GM21367 (cell line): ENCODE measurements at regions not wholly inside any gene's neighbourhood (a gene's known extent, or its start where the extent isn't known, plus 50 kb on each side); places are given as distances from the start of the nearest gene placed in this dataset.
"Not testable (repeated sequence)": the region's sequence is repeated elsewhere in the genome, so short reads cannot be mapped to it uniquely, and the experiment has no call there.

Source experiments
- ATAC-seq: cut with Tn5 transposase; IDR thresholded peaks from one replicate; pipeline ENCODE4 v1.9.1; 2021; ENCODE audit not compliant: unreplicated experiment

DNA sequence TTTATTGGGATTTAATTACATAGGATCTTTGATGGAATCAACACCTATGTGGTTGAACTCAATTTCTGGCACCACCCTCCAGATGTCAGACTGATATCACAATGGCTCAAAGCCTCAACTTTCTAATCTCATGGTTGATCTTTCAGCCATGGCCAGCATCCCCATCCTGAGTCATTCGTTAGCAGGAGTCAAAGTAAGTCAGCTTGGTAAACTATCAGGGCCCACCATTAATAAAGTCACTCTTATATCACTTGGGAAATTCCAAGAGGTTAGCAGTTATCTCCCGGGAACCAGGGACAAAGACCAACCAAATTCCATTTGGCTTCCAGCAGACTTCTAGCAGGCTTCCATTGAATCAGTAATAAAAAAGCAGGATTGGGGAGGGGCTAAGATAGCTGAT is 50.7 kb upstream of the TNFSF4 start:
- no peak for ATAC-seq

DNA sequence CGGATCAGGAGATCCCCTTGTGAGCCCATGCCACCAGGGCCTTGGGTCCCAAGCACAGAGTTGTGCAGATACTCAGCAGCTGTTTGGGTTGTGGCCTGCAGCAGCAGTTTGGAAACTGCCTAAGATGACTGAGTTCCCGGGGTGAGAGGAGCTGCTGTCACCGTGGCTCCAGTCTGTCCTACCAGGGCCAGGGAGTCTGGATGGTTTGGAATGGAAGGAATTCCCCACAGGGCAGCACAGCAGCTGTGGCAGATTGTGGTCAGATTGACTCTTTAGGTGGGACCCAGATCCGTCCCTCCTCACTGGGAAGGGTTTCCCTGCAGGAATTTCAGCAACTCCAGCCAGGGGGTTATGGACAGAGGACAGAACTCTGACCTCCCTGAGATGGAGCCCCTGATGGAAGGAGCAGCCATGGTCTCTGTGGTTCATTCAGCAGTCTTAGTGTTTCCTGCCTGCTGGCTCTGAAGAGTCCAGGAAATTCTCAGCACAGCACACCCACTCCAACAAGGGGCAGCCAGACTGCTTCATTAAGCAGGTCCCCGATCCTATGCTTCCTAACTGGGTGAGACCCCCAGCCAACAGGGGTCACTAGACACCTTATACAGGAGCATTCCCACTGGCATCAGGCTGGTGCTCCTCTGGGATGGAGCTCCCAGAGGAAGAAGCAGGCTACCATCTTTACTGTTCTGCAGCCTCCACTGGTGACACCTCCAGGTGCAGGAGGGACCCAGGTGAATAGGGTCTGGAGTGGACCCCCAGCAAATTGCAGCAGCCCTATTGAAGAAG is 51.5 kb upstream of the TNFSF4 start:
- ATAC-seq = no peak

DNA sequence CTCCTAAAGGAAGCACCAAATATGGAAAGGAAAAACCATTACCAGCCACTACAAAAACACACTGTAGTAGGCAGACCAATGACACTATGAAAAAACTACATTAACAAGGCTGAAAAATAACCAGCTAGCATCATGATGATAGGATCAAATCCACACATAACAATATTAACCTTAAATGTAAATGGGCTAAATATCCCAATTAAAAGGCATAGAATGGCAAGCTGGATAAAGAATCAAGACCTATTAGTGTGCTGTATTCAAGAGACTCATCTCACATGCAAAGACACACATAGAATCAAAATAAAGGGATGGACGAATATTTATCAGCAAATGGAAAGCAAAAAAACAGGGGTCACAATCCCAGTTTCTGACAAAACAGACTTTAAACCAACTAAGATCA is 53.2 kb upstream of the TNFSF4 start:
- ATAC-seq = not testable (repeated sequence)

- no peak for ATAC-seq
Observed at GRCh38 chr1:173266841-173267240, 59.7 kb upstream of the TNFSF4 start.

GRCh38 chr1:173267453-173267945 is 60.4 kb upstream of the TNFSF4 start:
- ATAC-seq = no peak

DNA sequence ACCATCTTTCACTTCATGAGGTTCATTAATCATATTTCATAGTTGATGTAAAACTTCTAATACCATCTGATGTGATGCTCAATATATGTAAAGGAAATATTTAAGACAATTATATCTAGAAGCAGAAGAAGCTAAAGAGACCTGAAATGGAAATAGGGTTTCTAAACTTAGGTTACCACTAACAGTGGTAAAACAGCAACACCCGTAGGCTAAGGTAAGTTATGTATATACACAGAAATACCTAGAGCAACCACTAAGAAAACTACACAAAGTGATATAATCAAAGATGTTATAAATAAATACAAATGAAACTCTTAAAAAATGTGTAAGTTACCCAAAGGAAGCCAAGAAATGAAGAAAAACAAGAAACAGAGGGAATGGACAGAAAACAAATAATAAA is 61.1 kb upstream of the TNFSF4 start:
- ATAC-seq = no peak

DNA sequence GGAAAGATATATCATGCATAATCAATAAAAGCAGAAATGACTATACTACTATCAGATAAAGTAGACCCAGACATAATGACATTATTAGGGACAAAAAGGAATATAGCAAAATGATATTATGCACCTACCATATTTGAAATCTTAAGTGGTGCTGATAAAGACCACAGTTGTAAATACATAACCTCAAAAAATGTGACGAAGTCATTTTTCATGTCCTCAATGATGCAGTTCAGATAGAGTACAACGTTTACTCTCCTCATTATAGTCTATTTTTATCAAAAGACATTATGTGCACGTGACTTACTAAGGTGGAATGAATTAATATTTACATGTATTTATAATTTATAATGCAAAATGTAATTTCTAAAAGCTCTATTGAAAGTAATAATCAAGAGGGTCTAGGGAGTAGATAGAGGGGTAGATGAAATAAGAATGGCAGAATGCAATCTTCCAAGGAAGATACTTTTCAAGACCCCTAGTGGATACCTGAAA is 61.7 kb upstream of the TNFSF4 start:
- ATAC-seq = no peak

GRCh38 chr1:173269490-173270230 is 62.5 kb upstream of the TNFSF4 start:
- ATAC-seq = no peak

GRCh38 chr1:173270243-173270642 is 63.1 kb upstream of the TNFSF4 start:
- no peak for ATAC-seq

- ATAC-seq = not testable (repeated sequence)
Observed at GRCh38 chr1:173271021-173271420, 63.9 kb upstream of the TNFSF4 start.

DNA sequence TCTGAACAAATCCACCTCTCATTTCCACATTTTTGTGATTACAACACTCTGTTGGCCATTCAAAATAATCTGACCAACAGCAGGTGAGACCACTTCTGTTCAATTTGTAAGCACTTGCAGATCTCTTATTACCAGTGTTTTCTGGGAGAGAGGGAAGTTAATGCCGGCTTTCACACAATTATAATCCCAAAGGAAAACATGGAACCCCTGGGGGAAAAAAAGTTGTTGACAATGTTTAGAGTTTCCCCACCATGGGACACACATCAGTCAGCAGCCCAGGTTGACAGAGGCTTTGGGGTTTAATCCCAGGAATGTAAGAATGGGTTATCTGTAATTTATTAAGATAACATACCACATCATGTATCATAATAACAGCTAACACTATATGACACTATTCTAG is 68.4 kb upstream of the TNFSF4 start:
- ATAC-seq = no peak

DNA sequence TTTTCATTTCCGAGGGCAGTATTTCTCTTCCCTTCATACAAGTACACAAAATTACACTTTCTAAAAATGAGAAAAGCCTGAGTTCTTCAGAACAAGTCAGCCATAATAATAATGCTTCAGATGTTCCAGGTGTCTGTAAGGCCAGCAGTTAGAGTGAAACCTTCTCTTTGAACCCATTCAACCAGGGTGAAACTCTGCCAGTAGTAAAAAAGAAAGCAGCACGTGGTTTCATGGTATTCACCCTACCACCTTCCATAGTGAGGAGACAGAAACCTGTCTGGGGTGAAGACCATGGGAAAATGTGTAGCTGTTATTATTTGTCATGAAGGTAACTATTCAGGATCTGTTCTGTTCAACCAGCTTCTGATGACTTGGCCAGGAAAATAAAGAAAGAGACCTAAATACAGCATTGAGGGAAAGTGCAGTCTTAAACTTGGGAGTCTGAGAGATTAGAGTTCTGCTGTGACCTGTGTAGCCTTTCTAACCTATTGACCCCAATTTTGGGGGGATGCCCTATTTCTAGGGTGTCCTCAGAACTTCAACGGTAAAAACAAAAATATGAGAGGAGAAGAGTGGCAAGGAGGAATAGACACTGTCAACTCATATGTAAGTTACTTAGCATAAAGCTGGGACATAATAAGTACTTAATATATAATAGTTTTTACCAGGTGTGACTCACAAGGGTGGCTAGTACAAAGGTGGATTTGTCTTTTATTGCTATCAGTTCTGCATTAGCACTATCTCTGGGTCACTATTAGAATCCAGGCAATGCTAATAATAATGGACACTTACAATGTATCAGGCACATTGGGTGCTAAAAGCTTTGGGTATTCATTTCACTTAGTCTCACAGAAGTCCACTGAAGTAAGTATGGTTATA is 70.0 kb upstream of the TNFSF4 start:
- peak; percentile 90 for ATAC-seq

DNA sequence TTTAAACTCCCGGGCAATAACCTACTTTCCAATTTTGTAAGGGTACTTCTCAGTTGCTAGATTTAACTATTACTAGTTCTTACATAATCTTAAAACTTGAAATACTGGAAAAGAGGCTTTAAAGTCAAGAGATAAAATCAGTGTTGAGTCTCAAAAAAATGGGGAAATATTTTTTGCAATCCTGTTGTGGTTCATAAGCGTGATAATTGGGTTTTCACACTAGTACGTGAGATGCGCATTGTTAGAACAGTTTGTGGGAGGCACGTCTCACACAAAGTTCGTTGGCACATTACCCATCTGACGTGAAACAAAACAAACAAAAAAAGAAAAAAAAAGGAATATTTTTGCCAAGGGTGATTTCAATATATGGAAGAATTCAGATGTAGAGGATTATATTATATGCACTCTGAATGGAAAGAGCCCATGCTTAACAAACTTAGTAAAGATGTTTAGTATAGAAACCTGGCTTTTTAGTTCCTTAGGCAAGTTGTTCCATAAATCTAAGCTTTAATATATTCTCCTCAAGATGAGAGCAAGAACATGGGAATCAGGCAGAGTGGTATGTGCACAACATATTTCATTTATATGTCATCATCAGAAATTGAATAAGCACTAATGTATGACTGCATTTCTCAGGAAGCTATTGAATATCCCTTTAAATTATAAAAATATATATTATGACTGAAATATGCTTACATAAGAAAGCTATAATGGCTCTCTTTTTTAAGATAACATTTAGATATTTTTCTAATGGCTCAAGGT is 73.9 kb upstream of the TNFSF4 start:
- no peak for ATAC-seq

DNA sequence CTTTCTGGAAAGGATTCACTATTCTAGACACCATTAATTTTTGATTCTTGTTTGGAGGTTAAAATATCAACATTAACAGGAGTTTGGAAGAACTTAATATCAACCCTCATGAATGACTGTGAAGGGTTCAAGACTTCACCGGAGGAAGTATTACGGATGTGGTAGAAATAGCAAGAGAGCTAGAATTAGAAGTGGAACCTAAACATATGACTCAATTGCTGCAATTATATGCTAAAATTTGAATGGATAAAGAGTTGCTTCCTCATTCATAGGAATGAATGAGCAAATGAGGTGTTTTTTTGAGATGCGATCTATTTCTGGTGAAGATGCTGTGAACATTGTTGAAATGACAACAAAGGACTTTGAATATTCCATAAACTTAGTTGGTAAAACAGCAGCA is 77.9 kb upstream of the TNFSF4 start:
- no peak for ATAC-seq

- ATAC-seq = no peak
Observed at GRCh38 chr1:173287785-173288184, 80.7 kb upstream of the TNFSF4 start.

DNA sequence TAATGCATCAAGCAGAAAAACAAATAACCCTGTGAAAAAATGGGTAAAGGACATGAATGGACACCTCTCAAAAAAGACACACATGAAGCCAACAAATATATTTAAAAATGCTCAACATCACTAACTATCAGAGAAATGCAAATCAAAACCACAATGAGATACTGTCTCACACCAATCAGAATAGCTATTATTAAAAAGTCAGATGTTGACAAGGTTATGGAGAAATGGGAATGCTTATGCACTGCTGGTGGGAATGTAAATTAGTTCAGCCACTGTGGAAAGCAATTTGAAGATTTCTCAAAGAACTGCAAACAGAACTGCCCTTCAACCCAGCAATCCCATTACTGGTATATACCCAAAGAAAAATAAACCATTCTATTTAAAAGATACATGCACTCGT is 86.6 kb upstream of the TNFSF4 start:
- ATAC-seq = no peak

- no peak for ATAC-seq
Observed at GRCh38 chr1:173294843-173295242, 87.7 kb upstream of the TNFSF4 start.

- ATAC-seq = no peak
Observed at GRCh38 chr1:173295391-173295790, 88.3 kb upstream of the TNFSF4 start.

GRCh38 chr1:173295995-173296394 is 88.9 kb upstream of the TNFSF4 start:
- no peak for ATAC-seq

DNA sequence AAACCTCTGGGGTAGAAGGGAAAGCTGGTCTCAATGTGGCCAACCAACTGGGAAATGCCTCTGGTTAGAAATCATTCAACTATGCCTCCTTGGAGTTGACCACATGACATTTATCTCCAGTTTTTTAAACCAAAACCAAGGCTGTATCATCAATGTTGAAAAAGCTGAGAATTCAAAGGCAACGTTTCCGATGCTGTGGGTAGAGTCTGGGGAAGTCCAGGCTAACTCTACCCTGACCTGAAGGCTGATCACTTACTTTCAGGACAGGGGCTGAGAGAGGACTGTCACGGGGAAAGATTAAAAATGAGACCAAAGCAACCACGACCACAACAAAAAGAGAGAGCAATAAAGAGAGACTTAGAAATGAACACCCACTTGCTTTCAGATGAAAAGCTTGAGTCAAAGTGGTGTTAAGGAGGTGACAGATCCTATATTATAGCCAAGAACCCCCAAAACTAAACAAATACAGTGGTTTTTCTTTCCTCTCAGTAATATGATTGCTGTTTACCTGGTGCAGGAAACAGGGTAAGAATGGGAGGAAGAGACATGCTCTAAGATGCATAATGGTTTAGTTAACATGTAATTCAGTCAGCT is 90.8 kb upstream of the TNFSF4 start:
- ATAC-seq = peak; percentile 84
